HG02623 (cell line): ENCODE measurements at regions not wholly inside any gene's neighbourhood (a gene's known extent, or its start where the extent isn't known, plus 50 kb on each side); places are given as distances from the start of the nearest gene placed in this dataset.

ENCODE experiments used
- ATAC-seq: cut with Tn5 transposase; IDR thresholded peaks from one replicate; pipeline ENCODE4 v1.9.1; 2021; ENCODE audit warnings: moderate library complexity; ENCODE audit not compliant: unreplicated experiment

DNA sequence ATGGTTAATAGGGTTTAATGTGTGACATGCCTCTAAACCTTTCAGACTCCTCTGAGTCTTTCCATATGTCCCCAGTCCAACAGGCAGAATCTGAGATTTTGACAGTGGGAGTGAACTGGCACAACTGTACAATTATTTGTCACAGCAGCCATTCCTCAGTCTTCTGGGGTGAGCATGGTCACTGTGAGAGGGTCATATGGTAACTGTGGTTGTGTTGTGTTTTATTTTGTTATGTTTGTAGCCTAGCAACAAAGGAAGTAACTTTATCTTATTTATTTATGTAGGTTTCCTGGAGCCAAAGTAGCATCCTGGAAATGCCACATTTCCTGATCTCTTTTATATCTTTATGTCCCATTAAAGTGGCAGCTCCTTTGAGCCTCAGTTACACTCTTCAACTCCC lies 1067.9 kb downstream of the TTLL7 start:
- no peak for ATAC-seq

DNA sequence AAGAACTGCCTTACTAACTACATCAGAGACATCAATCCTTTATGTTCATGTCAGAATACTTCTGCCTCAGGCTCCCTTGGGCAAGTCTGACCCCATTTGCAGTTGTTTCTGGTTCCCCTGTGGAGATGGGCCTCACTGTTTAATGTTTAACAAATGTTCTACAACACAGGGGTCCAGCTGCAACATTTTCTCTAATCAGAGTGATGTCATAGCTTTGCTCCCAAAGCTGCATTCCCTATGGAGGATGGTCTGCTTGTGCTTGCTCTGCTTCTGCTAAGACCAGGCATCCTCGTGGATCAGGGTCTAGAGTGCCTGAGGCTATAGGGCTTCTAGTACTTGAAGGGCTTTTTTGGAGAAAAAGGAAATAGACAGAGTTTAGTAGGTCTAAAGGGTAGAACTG lies 1071.2 kb downstream of the TTLL7 start:
- ATAC-seq, result no peak

DNA sequence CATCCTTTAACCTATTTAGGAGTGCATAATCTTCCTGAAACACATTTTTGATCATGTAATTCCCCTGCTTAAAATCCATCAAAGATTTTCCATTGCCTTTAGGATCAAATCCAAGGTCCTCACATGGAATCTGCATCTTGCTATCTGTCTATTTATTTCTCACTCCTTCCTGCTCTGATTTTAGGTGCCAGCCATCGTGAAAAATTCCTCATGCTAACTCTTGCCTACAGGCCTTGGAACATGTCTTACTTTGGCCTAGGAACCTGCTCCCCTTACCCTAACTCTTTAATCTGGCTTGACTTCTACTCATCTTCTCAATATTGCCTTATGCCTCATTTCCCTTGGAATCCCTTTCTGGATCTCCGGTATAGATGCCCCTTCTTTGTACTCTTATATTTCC lies 1074.3 kb downstream of the TTLL7 start:
- ATAC-seq, result no peak

DNA sequence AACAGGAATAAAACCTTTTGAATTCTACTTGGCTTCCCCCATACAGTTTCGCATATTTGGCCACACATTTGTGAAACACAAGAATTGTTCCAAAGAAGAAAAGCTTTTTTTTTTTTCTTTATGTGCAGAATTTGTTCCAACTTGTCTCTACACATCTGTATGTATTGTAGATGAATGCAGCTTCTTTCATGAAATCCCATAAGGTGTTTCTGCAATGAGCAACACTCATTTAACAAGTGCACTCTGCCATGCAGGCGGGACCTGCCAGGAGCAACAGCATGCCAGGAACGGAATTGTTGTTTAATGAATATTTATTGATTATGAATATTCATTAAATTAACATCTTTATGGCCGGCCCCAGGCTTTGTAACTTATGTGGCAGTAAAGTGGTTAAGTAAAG lies 1075.0 kb downstream of the TTLL7 start:
- ATAC-seq, result no peak

DNA sequence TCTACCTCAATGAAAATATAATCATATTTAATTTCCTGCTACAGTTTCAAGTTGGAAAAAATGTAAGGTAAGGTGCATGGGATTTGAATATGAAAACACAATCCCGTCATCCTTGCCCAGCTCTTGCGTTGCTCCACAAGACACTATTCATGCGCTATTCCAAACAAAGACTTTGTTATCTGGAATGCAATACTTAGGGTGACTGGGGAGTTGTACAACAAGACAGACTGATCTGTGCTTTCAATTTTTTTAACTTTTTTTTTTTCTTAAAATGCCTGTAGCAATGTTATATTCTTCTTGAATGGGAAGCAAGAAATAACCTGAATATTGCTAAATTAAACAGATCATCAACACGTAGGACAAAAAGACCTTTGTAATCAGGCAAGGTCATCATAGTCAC lies 1077.2 kb downstream of the TTLL7 start:
- no peak for ATAC-seq

DNA sequence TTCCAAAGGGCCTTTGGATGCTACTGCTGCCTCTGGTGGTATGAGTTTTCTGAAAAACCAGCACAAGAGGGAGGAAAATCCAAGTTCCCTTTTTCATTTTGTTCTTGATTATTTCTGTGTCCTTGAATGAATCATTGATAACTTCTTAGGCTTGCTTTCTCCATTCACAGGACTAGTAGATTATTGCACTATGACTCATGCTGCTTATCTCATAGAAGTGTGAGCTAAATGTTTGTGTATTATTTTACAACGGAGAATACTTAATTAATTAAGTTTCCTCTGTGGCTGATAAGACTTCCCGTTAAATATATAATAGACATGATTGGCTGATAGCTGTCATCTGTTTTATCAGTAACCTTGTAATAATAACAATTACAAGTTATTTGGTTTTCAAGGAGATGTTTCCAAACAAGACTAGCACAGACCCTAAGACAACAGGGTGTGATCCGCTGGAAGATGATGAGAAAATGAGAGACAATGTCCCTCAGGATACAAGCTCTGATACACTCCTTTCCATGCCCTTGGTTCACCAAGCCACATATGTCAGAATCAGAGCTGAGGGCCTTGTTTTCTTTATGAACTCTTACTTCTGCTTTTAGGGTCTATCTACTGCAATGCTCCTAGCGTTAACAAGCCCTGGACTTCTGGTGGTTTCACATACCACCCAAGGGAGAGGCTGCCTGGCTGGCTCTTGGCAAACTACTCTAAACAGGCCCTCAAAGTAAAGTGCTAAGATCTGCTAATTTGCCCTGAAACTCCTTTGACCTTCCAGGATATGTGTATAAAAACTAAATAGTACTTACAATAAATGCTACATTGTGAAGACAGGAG lies 1078.3 kb downstream of the TTLL7 start:
- ATAC-seq, result no peak

DNA sequence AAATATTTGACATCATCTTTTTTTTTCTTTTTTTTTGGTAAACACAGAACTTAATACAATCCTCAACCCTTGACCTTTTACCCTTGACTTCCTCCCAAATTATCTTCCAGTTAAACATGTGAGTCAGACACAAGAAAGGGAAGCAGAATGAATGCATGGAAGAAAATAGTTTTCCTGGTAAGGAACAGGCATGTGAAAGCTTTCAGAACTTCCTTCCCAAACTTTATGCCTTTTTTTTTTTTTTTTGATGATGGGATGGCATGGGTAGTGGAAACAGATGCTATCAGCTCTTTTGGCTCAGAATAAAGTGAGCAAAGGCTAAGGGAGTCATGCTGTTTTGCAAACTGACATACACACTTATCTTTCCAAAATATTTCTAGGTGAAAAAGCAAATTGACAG lies 1079.1 kb downstream of the TTLL7 start:
- ATAC-seq, result no peak

DNA sequence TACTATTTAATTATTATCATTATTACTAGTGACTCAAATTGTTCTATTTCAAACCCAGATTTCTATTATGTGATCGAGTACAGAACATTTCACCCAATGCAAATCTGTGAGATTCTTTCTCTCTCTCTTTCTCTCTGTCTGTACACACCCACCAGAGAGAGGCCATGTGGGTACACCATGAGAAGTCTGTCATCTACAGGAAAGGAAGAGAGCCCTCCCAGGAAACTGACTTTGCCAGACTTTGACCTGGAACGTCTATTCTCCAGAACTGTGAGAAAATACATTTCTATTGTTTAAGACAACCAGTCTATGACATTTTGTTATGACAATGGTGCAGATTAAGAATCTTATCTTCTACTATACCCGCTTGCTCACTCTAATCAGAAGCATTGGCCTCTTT lies 1091.6 kb downstream of the TTLL7 start:
- no peak for ATAC-seq

DNA sequence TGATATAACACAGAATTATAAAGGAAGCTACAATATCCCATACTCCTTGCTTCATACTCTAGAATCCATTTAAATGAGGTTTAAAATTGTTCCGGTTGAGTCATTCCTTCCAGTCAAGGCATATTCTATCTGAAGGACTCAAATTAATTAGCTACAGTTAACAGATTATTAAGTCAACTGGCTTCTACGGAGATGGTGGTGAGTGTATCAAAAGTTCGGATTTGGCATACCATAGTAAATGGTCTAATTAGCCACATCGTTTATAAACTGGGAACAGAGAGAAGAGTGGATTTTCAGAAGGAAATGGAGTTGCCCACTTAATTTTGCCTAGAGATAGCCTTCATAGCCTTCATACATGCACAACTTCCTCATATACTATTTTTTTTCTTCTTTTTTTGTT lies 1095.3 kb downstream of the TTLL7 start:
- no peak for ATAC-seq

DNA sequence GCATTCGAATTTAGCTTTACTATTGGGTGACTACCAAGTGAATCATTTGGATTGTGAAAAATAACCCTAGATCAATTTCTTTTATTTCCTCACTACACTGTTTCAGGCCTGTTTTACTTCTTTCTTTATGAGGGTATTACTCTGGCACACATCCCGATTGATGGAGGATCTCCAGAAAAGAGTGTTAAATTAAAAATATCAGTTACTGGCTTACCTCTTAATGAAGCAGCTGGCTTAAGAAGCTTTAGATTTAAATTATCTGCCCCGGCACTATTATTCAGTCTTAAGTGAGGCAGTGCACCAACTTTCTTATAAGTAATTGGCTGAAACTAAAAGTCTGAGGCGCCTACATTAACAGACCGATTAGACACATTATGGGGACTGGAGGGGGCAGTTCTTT lies 1097.4 kb downstream of the TTLL7 start:
- no peak for ATAC-seq

DNA sequence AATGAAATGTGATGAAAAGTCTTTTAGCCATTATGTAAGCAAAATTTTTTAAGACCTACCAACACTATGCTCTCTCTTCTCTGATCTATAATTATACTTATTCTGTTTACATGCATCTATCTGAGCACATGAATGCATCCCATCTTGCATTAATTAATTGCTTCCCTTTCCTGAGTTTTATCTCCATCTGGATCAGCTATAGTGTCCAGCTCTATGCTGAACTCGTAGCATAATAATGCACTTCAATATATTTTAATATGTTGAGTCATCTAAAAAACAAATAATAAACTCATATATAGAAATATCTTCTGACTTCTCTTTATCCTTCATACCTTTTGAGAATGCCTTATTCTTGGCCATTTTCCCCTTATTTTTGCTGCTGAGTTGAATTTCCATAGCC lies 1097.8 kb downstream of the TTLL7 start:
- no peak for ATAC-seq

DNA sequence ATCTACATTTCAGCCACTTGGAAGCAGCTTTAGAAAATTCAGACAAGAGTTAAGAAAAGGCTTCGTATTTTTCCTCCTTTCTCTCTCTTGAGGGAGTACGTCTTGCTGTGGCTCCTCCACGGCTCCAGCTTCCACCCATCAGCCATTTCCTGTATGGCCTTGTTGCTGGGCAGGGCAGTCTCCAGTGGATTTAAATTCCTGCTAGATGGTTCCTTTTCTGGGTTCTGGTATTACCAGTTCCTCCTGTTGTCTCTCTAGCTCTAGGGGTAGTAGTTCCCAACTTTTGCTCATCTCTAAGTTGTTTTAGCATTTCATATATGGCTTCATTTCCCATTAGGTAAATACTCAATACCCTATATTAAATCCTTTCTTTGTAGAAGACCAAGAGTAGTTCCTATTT lies 1098.3 kb downstream of the ADGRL2 start:
- ATAC-seq, result no peak

DNA sequence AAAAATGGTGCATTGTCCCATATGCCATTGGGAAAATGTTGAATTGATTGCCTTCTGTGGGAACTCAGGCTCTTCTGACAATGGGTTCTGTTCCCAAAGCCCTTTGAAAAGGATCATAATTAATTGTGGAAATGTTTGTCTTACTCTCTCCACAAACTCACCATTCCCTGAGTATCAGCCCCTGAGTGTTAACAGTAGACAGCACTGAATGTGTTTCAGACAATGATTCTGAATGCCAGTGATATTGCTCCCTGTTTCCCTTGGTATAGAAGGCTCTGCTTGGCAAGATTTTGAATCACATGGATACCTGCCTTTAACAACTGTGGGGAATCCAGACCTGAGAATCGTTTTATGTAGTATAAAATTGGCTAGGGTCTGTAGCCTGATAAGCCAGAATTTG lies 1096.8 kb downstream of the ADGRL2 start:
- no peak for ATAC-seq

DNA sequence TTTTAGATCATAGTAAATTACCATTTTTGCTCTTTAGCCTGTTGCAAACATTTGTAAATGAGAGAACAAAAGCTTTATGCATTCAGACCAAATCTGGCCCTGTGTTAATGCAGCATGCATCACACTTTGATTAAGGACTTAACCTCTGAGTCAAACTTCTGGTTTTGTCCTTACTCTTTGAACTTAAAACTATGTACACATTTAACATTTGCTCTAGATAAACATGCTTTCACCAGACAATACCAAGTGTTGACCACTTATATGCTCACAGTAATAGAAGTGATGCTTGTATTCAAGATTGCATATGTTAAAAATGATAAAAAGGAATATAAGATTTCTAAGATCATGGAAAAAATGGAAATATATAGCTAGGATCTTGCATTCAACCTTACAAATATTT lies 1095.3 kb downstream of the ADGRL2 start:
- no peak for ATAC-seq

DNA sequence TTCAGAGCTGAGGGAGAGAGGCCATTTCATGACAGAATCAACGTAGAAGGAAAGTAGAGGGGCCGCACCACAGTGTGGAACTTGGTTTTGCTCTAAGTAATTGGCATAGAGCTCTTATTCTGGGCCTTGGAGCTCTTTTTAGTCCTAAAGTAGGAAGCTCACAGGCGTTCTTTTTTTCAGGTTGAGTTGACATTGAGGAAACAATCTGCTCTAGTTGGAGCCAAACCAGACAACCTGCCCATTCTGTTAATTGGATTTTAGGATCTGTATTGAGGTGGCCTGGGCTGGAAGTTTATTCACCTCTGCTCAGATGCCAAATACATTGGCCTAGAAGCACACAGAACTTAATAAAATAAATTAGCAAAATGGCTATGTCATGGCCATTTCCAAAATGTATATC lies 1093.9 kb downstream of the ADGRL2 start:
- ATAC-seq, result no peak

DNA sequence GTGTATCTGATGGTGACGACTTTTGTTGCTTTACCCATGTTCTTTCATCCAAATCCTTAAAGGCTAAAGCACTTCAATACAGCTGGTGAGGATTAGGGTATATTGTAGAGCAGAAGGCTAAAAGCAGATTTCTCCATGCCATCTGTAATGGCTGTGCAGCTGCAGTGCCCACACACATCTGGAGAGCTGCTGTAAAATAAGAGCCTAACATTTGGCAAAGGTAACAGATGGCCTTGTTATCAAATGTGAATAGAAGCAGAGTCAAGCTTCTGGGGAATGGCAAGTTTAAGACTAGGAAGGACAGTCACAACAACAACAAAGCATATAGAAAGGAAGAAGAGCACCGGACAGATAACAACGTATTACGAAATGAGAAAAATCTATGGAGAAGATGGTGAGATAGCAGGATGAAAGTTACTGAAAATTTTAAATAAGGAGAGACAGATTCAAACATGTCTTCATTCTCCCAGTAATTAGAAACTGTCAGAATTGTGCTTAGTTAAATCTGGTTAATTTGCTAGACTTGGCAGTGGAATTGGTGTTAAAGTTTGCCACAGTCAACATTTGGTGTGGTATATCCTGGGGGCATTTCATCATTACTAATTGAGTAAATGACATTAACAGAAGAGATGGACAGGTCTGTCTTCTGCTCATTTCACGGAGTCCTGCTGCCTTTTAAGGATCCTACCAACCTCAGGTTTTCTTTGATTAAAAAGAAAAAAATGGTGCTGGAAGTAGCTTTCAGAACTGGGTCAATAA lies 1093.2 kb downstream of the ADGRL2 start:
- no peak for ATAC-seq

DNA sequence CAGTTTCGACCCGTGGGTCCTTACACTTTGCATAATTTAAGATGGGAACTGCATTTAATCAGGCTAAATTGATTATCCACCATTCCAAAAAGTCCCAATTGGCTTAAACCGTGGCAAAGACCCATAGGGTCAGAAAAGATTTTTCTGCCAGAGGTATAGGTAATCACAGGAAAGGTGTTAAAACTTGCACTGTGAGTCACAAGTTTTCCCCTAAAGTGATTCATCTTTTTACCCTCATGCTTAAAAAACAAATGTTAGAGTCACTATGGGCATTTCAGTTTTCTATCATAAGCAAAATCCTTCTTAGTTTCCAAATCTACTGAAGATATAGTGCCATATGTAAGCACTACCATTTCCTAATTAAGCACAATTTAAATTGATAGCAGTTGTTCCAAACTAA lies 1079.8 kb downstream of the ADGRL2 start:
- ATAC-seq, result no peak

DNA sequence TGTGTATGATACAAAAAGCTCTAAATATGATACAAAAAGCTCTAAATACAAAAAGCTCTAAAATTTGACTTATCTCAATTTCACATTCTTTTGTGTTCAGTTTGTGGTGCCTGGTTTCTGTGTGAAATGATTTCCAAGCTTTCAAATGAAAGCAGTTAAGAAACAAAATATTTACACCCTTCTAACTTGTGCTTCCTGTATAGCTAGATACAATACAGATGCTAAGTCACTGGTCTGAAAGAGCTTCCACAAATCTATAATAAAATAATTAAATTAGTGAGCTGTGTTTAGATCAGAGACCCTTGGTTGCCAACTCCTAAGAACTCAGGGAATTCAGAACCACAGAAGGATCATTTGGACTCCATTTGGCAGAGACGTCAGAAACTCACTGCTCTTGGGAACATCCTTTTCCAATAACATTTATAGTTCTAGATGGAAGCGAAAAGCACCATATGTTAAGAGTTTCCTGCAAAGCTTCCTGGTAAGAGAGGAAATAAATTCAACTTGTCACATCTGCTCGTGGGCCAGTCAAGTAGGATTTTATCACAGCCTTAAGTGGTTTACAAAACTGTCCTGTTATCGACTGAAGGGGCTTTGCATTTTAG lies 1079.1 kb downstream of the ADGRL2 start:
- ATAC-seq, result no peak

DNA sequence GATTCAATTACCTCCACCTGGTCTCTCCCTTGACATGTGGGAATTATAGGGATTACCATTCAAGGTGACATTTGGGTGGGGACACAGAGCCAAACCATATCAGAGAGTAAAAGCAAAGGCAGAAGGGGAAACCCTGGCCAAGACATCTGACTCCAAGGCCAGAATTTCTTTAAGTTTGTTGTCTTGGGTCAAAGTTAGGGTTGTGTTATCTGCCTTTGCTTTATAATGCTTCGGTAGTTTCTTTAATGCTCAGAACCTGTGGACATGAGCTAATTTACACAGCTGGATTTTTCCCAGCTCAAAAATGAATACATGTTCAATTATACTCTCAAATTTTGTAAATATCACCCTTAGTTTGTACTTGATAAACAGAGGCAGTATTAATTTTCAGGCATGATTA lies 1074.4 kb downstream of the ADGRL2 start:
- ATAC-seq, result no peak

DNA sequence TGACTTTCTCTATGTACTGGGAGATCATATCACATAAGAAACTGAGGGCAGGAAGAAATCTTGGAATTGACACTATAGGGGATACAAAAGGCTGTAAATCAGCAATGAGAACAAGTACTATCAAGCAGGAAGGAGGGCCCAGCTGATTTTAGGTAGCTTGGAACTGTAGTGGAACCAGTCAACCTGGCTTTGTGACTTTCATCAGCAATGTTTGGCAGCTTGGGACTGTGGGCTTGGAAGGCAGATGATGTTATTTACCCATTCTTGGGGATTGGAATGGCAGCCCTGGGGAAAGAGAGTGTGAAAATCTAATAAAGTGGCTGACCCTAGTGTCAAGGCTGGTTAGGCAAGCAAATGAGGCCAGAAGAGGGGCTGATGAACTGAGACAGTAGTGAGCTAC lies 1073.3 kb downstream of the ADGRL2 start:
- ATAC-seq, result no peak

DNA sequence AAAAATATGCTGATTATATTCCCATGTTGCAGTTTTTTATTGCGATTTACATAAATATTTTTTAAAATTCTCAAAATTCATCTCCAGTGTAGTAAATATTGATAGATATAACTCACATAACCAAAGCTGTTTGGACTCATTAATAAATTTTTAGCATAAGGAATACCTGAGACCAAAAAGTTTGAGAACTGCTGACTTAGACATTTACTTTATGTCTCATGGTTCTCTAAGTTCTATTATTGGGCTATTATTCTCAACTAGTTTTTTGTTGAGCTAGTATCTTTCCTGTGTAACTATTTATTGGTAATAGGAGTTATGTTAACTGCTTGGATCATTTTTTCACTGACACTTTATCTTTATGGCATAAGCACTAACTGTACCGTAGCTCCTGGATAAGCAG lies 1069.6 kb downstream of the ADGRL2 start:
- no peak for ATAC-seq

DNA sequence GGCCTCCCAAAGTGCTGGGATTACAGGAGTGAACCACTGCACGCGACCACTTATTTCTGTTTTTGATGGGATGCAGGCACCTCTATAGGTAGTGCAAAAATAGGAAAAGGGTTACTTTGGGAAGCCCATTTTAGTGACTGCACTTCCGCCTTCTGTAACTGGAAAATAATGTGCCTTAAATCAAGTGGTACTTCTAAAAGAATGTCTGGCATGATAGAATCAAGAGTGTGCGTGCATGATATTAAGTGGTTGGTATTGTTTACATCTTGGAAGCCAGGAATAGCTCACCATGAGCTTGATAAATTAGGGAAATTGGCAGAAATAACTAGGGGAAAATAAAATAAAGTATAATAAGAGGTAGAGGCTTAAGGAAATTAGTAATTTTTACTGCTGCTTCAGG lies 1067.0 kb downstream of the ADGRL2 start:
- ATAC-seq, result no peak
